HEK293 (cell line): ENCODE measurements at regions not wholly inside any gene's neighbourhood (a gene's known extent, or its start where the extent isn't known, plus 50 kb on each side); places are given as distances from the start of the nearest gene placed in this dataset.

Source experiments
- CTCF ChIA-PET: fragments of 350-600 bp; formaldehyde crosslinking; extraction: SDS; loops from one replicate; lab custom pipeline; 2021; ENCODE audit warnings: antibody characterized with exemption; lab: Yijun Ruan, JAX
- POLR2A ChIA-PET: fragments of 300-600 bp; formaldehyde crosslinking; extraction: SDS; loops from one replicate; lab custom pipeline; 2020; ENCODE audit warnings: antibody characterized with exemption, inconsistent platforms; lab: Yijun Ruan, JAX
- H3K27ac ChIP-seq: fragments of 200-500 bp; sonication (Bioruptor generic); 2 replicates; pipeline ENCODE4 v1.5.1; 2014; ENCODE audit warnings: low read depth, low read length, control low read depth, inconsistent platforms; ENCODE audit errors: extremely low read depth
- H3K36me3 ChIP-seq, 2 experiments: fragments of 200-500 bp in 1 of 2; sonication (Bioruptor generic) in 1 of 2; 1 replicate in 1 of 2; 2 replicates in 1 of 2; pipeline ENCODE4 v1.5.1; 2014 to 2017; ENCODE audit warnings: inconsistent platforms in 2 of 2, low read length in 2 of 2; ENCODE audit not compliant: control insufficient read depth in 2 of 2, insufficient read depth in 1 of 2
- H3K4me1 ChIP-seq: fragments of 200-500 bp; sonication (Bioruptor generic); 2 replicates; pipeline ENCODE4 v1.5.1; 2014; ENCODE audit warnings: mild to moderate bottlenecking, low read length, inconsistent platforms; ENCODE audit not compliant: control insufficient read depth, insufficient read depth
- H3K4me3 ChIP-seq: 2 replicates; pipeline ENCODE4 v1.5.1; 2011; ENCODE audit warnings: low read depth, mild to moderate bottlenecking, control low read depth, low read length, moderate library complexity
- H3K9me3 ChIP-seq: fragments of 200-500 bp; sonication (Bioruptor generic); 2 replicates; pipeline ENCODE4 v1.5.1; 2014; ENCODE audit warnings: low read depth, low read length, inconsistent platforms; ENCODE audit not compliant: control insufficient read depth, insufficient read depth
- ELK4 ChIP-seq: IDR thresholded peaks from 2 replicates; pipeline ENCODE4 v1.6.1; 2011; ENCODE audit warnings: mild to moderate bottlenecking, low read depth, low read length, borderline replicate concordance
- FEZF1 ChIP-seq: fragments of 450-650 bp; formaldehyde crosslinking; IDR thresholded peaks from 2 replicates; pipeline ENCODE4 v1.5.1; 2016; ENCODE audit warnings: missing biosample characterization, missing genetic modification characterization
- PBX3 ChIP-seq: sonication (generic); formaldehyde crosslinking; IDR thresholded peaks from 2 replicates; pipeline ENCODE4 v1.8.1; 2022; ENCODE audit warnings: mild to moderate bottlenecking, moderate library complexity, missing genetic modification reagents
- RBAK ChIP-seq: fragments of 450-650 bp; formaldehyde crosslinking; IDR thresholded peaks from 2 replicates; pipeline ENCODE4 v1.5.1; 2016; ENCODE audit warnings: missing biosample characterization, missing genetic modification characterization
- REPIN1 ChIP-seq: fragments of 450-650 bp; formaldehyde crosslinking; IDR thresholded peaks from 2 replicates; pipeline ENCODE4 v1.5.1; 2017; ENCODE audit warnings: missing biosample characterization, missing genetic modification characterization, low read depth
- REST ChIP-seq: fragments of 450-650 bp; formaldehyde crosslinking; IDR thresholded peaks from 2 replicates; pipeline ENCODE4 v1.5.1; 2016; ENCODE audit warnings: missing biosample characterization, missing genetic modification characterization
- YY2 ChIP-seq: fragments of 450-650 bp; formaldehyde crosslinking; IDR thresholded peaks from 2 replicates; pipeline ENCODE4 v1.5.1; 2016; ENCODE audit warnings: missing biosample characterization, missing genetic modification characterization
- ZBTB1 ChIP-seq: fragments of 450-650 bp; formaldehyde crosslinking; IDR thresholded peaks from 2 replicates; pipeline ENCODE4 v1.5.1; 2016; ENCODE audit warnings: missing biosample characterization, missing genetic modification characterization
- ZNF140 ChIP-seq: fragments of 450-650 bp; formaldehyde crosslinking; IDR thresholded peaks from 2 replicates; pipeline ENCODE4 v1.5.1; 2016; ENCODE audit warnings: missing biosample characterization, missing genetic modification characterization
- ZNF155 ChIP-seq: fragments of 450-650 bp; formaldehyde crosslinking; IDR thresholded peaks from 2 replicates; pipeline ENCODE4 v1.5.1; 2016; ENCODE audit warnings: missing biosample characterization, missing genetic modification characterization
- ZNF19 ChIP-seq: fragments of 450-650 bp; formaldehyde crosslinking; IDR thresholded peaks from 2 replicates; pipeline ENCODE4; 2016; ENCODE audit warnings: missing biosample characterization, missing genetic modification characterization, low read depth
- ZNF274 ChIP-seq, 2 experiments: fragments of 200-500 bp in 1 of 2; fragments of 450-650 bp in 1 of 2; sonication (Bioruptor generic) in 1 of 2; formaldehyde crosslinking in 1 of 2; IDR thresholded peaks; 2 replicates each; pipeline versions ENCODE4 v1.5.1 to v1.6.1; 2014 to 2016; ENCODE audit warnings: borderline replicate concordance in 1 of 2, inconsistent platforms in 1 of 2, low read length in 1 of 2, missing biosample characterization in 1 of 2, missing genetic modification characterization in 1 of 2
- ZNF48 ChIP-seq: fragments of 450-650 bp; formaldehyde crosslinking; IDR thresholded peaks from 2 replicates; pipeline ENCODE4 v1.5.1; 2016; ENCODE audit warnings: missing biosample characterization, missing genetic modification characterization
- ZNF558 ChIP-seq: fragments of 450-650 bp; formaldehyde crosslinking; IDR thresholded peaks from 2 replicates; pipeline ENCODE4 v1.5.1; 2016; ENCODE audit warnings: missing biosample characterization, missing genetic modification characterization
- ZNF610 ChIP-seq: fragments of 450-650 bp; formaldehyde crosslinking; IDR thresholded peaks from 2 replicates; pipeline ENCODE4 v1.5.1; 2016; ENCODE audit warnings: missing biosample characterization, missing genetic modification characterization, borderline replicate concordance
- ZNF654 ChIP-seq: fragments of 450-650 bp; formaldehyde crosslinking; IDR thresholded peaks from 2 replicates; pipeline ENCODE4 v1.5.1; 2016; ENCODE audit warnings: low read depth, missing biosample characterization, missing genetic modification characterization
- ZNF664 ChIP-seq: fragments of 450-650 bp; formaldehyde crosslinking; IDR thresholded peaks from 2 replicates; pipeline ENCODE4 v1.5.1; 2016; ENCODE audit warnings: missing biosample characterization, missing genetic modification characterization
- ZNF768 ChIP-seq: fragments of 450-650 bp; formaldehyde crosslinking; IDR thresholded peaks from 2 replicates; pipeline ENCODE4 v1.5.1; 2018; ENCODE audit warnings: missing biosample characterization, mild to moderate bottlenecking, missing genetic modification characterization
- ZNF777 ChIP-seq: fragments of 450-650 bp; formaldehyde crosslinking; IDR thresholded peaks from 2 replicates; pipeline ENCODE4 v1.5.1; 2017; ENCODE audit warnings: missing biosample characterization, missing genetic modification characterization, borderline replicate concordance
- ZNF792 ChIP-seq: fragments of 450-650 bp; formaldehyde crosslinking; IDR thresholded peaks from 2 replicates; pipeline ENCODE4 v1.5.1; 2016; ENCODE audit warnings: missing biosample characterization, missing genetic modification characterization
- TF ChIP-seq, protein P1 (sequence below): fragments of 450-650 bp; formaldehyde crosslinking; IDR thresholded peaks from 2 replicates; pipeline ENCODE4 v1.5.1; 2016; ENCODE audit warnings: missing biosample characterization, missing genetic modification characterization
- TF ChIP-seq, protein P2 (sequence below): fragments of 450-650 bp; formaldehyde crosslinking; IDR thresholded peaks from 2 replicates; pipeline ENCODE4 v1.5.1; 2016; ENCODE audit warnings: missing biosample characterization, missing genetic modification characterization
- TF ChIP-seq, protein P3 (sequence below): fragments of 450-650 bp; formaldehyde crosslinking; optimal IDR thresholded peaks from 2 replicates; pipeline ENCODE3; 2016; ENCODE audit warnings: missing biosample characterization, mild to moderate bottlenecking, missing genetic modification characterization

- TF ChIP-seq, protein P1, sequence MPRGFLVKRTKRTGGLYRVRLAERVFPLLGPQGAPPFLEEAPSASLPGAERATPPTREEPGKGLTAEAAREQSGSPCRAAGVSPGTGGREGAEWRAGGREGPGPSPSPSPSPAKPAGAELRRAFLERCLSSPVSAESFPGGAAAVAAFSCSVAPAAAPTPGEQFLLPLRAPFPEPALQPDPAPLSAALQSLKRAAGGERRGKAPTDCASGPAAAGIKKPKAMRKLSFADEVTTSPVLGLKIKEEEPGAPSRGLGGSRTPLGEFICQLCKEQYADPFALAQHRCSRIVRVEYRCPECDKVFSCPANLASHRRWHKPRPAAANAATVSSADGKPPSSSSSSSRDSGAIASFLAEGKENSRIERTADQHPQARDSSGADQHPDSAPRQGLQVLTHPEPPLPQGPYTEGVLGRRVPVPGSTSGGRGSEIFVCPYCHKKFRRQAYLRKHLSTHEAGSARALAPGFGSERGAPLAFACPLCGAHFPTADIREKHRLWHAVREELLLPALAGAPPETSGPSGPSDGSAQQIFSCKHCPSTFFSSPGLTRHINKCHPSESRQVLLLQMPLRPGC, result no peak
- TF ChIP-seq ZNF777 (tag by site-specific recombination) (no peak), REPIN1 (no peak), ZNF664 (tag by site-specific recombination) (no peak), ELK4 (no peak), ZNF654 (tag by site-specific recombination) (no peak)
These were observed 106.4 kb upstream of the GSC start (continued) for GRCh38 chr14:94876306-94876705.

GRCh38 chr14:94875256-94875655, 105.3 kb upstream of the GSC start:
- ChIA-PET POLR2A (no interaction called here), CTCF (interaction anchor here (0.6 kb wide), 1 partner anchor 69 kb away, joined by 3 read pairs; no protein-coding TSS in a partner anchor)
- no peak overlapping the region for H3K27ac ChIP-seq
- H3K36me3 ChIP-seq, result no peaks in the 10 kb centered on the region
- no peaks in the 10 kb centered on the region for H3K9me3 ChIP-seq
- H3K4me1 ChIP-seq, result no peaks in the 10 kb centered on the region
- no peak overlapping the region for H3K4me3 ChIP-seq
- no peak for TF ChIP-seq ZNF558 (tag by site-specific recombination)
- TF ChIP-seq RBAK (tag by site-specific recombination), result no peak
- no peak for TF ChIP-seq REST
- no peak for TF ChIP-seq ZNF19
- no peak for TF ChIP-seq ZBTB1 (tag by site-specific recombination)
- no peak for TF ChIP-seq ZNF610 (tag by site-specific recombination)
- TF ChIP-seq, protein P2, sequence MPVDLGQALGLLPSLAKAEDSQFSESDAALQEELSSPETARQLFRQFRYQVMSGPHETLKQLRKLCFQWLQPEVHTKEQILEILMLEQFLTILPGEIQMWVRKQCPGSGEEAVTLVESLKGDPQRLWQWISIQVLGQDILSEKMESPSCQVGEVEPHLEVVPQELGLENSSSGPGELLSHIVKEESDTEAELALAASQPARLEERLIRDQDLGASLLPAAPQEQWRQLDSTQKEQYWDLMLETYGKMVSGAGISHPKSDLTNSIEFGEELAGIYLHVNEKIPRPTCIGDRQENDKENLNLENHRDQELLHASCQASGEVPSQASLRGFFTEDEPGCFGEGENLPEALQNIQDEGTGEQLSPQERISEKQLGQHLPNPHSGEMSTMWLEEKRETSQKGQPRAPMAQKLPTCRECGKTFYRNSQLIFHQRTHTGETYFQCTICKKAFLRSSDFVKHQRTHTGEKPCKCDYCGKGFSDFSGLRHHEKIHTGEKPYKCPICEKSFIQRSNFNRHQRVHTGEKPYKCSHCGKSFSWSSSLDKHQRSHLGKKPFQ (tag by site-specific recombination), result no peak
- no peak for TF ChIP-seq ZNF48
- no peak for TF ChIP-seq ZNF654 (tag by site-specific recombination)
- TF ChIP-seq YY2 (tag by site-specific recombination), result no peak
- TF ChIP-seq, protein P3, sequence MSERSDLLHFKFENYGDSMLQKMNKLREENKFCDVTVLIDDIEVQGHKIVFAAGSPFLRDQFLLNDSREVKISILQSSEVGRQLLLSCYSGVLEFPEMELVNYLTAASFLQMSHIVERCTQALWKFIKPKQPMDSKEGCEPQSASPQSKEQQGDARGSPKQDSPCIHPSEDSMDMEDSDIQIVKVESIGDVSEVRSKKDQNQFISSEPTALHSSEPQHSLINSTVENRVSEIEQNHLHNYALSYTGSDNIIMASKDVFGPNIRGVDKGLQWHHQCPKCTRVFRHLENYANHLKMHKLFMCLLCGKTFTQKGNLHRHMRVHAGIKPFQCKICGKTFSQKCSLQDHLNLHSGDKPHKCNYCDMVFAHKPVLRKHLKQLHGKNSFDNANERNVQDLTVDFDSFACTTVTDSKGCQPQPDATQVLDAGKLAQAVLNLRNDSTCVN (tag by site-specific recombination), result no peak
- no peak for TF ChIP-seq PBX3 (CRISPR knock-in tag)
- no peak for TF ChIP-seq ZNF140 (tag by site-specific recombination)
- no peak for TF ChIP-seq ZNF768 (tag by site-specific recombination)
- no peak for TF ChIP-seq ZNF155
- TF ChIP-seq ZNF792, result no peak
- TF ChIP-seq ZNF274 (IDR thresholded peaks at IDR 0.05; ENCODE audit: low read length), result no peak
- no peak for TF ChIP-seq ZNF274 (tag by site-specific recombination; IDR thresholded peaks at IDR 0.05; ENCODE audit: borderline replicate concordance)
- TF ChIP-seq FEZF1 (tag by site-specific recombination), result no peak
- no peak for TF ChIP-seq ZNF664 (tag by site-specific recombination)
